Fibroblast of skin of right biceps (primary cell): ENCODE measurements at regions not wholly inside any gene's neighbourhood (a gene's known extent, or its start where the extent isn't known, plus 50 kb on each side); places are given as distances from the start of the nearest gene placed in this dataset.
A peak's percentile ranks its signal among the peaks of the same experiment; 100 is the strongest.

ENCODE experiments used
- DNase-seq: peaks from one replicate; pipeline ENCODE4 v3.0.0-alpha.2; 2013

DNA sequence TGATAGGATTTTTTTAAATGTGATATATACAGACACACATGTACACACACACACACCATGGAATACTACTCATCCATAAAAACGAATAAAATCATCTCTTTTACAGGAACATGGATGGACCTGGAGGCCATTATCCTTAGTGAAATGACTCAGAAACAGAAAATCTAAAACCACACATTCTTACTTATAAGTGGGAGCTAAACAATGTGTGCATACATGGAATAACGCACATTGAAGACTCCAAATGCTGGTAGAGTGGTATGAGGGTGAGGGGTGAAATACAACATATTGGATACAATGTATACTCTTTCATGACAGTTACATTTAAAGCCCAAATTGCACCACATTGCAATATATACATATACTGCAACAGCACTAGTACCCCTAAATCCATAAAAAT lies 120.2 kb upstream of the ADGRL3 start:
- DNase-seq = peak; percentile 3

DNA sequence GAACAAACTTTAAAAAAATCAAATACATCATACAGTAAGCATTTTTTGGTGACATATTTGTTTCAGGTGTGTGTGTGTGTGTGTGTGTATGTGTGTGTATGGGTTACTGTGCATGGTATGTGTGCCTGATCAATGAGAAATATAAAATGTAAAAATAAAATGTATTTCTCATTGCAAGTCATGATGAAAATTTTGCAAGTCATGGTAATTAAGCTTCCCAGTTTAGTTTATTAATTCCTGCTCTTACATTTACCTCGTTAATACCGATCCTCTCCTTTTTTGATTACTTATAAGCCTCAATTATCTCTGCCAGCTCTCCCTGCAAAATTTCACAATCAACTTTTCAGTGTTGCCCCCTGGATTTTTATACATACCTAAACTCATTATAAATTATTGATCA lies 114.6 kb upstream of the ADGRL3 start:
- DNase-seq = no peak

DNA sequence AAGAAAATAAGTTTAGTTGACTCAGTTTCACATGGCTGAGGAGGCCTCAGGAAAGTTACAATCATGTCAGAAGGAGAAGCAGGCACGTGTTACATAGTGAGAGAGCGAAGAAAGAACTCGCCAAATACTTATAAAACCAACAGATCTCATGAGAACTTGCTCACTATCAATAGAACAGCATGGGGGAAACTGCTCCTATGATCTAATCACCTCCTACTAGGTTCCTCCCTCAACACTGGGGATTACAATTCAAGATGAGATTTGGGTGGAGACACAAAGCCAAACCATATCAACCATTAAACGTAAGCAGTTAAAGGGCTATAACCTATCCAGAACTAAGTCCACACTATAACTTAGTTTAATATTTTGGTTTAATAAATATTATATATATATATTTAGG lies 113.8 kb upstream of the ADGRL3 start:
- DNase-seq = no peak

DNA sequence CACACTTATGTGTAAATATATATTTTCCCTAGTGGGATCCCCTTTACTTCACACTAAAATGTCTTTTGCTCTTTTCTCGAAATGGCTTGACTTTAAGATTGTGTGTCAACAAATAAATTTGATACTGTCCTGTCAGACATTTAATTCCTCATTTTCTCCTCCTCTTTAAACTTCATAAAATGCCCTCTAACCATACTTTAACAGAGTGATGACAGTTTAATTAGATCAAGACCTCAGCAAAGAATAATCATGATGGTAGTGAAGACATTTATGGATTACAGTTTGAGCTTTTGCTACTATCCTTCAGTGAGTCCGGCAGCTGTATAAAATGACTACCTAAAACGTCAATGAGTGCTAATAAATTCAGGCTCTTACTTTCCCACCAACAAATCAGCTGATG lies 113.1 kb upstream of the ADGRL3 start:
- no peak for DNase-seq

DNA sequence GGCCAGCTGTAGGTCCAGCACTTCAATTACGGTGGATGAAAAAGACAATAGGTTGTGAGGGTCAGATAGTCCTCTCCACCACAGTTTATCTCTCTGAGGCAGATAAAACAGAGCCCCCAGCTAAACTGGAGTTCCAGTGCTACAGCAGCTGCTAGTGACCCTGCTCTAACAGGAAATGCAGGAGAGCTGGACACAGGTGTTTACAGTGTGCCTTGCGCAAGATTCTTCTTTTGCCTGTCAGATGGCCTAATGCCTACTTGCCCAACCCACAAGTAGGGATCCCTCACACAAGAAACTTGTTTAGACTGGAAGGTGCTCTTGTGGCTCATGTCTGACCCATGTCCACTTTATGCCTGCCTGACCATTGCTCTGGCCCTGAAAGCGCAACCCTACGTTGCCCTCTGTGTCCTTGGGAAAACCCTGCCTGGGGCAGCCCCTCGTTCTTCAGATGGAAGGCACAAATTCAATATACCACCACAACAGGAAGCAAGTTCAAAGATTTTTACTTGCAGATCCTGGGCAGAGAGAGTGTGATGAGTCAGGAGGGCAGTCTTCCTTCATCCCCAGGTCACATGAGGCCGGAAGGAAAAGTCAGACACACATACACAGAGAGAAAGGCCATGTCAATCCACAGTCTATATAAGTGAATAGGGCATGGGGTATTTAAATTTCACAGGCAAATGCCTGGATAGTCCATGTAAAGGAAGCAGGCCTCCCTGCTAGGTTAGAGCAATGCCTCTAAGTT lies 105.1 kb upstream of the ADGRL3 start:
- DNase-seq = no peak

DNA sequence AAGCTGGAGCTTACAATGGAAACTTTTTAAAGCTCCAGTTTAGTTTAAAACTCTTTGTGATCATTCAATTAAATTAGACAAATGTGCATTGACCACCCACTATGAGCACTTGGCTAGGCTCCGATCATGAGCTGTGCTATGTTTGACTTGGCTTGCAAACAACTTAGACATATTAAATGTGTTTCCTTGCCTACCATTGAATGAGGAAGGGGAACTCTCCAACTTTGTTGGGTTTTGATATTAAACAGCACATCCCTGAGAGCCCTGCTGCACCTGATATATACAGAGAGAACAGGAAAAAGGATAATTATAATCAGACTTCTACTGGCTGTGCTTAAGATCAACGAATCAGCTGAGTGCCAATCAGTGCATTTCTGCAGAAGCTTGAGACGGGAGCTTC lies 71.4 kb upstream of the ADGRL3 start:
- DNase-seq = no peak

DNA sequence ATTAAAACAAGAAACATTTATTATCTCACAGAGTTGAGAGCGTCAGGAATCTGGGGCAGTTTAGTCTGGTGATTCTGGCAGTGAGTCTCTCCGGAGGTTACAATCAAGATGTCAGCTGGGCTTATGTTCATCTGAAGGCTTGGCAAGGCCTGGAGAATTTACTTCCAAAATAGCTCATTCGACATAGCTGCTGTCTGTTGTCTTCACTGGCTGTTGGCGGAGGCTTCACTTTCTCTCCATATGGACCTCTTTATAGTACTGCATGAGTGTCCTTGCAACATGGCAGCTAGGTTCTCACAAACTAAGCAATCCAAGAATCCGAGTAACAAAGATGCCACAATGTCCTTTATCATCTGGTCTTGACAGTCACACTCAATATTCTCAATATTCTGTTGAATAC lies 70.2 kb upstream of the ADGRL3 start:
- no peak for DNase-seq

DNA sequence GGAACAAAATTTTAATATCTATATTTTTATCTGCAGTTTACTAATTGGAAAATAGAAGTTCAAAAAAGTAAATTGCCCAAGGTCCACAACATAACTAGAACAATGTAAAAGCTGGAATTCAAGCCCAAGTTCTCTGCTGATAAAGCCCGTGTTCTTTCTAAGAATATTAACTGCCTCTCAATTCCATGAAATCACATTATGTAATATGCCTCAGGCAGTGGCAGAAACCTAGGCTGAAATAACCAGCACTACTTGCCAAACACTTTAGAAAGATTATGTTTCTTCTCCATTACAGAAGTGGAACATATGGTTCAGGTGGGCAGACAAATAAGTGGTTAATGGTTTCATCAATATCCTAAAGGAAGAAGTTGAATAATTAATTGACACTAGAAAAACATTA lies 56.7 kb upstream of the ADGRL3 start:
- no peak for DNase-seq

DNA sequence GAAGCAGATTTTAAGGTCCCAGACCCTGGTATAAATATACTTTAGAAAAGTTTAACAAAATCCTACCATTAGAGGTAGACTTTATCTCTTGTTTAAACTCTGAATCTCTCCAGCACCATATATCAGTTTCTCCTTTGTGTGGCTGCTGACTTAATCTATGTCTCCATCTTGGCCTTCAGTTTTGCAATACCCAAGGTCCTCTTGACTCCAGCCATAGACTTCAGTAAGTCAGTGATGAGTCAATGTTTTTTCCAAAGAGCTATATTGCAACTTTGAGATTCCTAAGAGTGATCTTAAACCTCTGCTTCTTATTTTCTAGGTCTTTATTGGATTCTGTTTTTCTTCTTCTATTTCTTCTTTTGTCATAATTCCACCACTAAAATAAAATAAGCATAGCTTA lies 50.8 kb upstream of the ADGRL3 start:
- peak; percentile 12 for DNase-seq
